ENCODE measurements at regions not wholly inside any gene's neighbourhood (a gene's known extent, or its start where the extent isn't known, plus 50 kb on each side); places are given as distances from the start of the nearest gene placed in this dataset.

- H3K4me3 Mint-ChIP-seq: no peak overlapping the region
- no peaks in the 10 kb centered on the region for H3K36me3 Mint-ChIP-seq (ENCODE audit: low read depth)
- H3K27ac Mint-ChIP-seq: no peak overlapping the region
- ChIA-PET POLR2A (no interaction called here), CTCF (no interaction called here)
- H3K9me3 Mint-ChIP-seq (ENCODE audit: low read depth): no peaks in the 10 kb centered on the region
- no peaks in the 10 kb centered on the region for H3K4me1 Mint-ChIP-seq
- intact Hi-C loops (cut with DNase I, micrococcal nuclease): loop anchor here (5.0 to 10.0 kb wide), 2 partner anchors 423 to 425 kb away; no protein-coding TSS in a partner anchor
- no peak for DNase-seq
- no peak for ATAC-seq
- H3K27me3 Mint-ChIP-seq: no peaks in the 10 kb centered on the region
Observed at GRCh38 chr6:126419901-126420300, 80.0 kb downstream of the CENPW start.

GRCh38 chr6:126422912-126423311, 83.0 kb downstream of the CENPW start:
- no peak for ATAC-seq
- intact Hi-C loops (cut with DNase I, micrococcal nuclease): loop anchor here (5.0 to 10.0 kb wide), 2 partner anchors 426 to 428 kb away; no protein-coding TSS in a partner anchor

GRCh38 chr6:126427713-126428112, 87.8 kb downstream of the CENPW start:
- H3K4me1 Mint-ChIP-seq: no peaks in the 10 kb centered on the region
- DNase-seq (no peak), ATAC-seq (no peak)
- POLR2A ChIA-PET: no interaction called here
- no peak overlapping the region for H3K27ac Mint-ChIP-seq
- no peaks in the 10 kb centered on the region for H3K36me3 Mint-ChIP-seq (ENCODE audit: low read depth)
- no peaks in the 10 kb centered on the region for H3K27me3 Mint-ChIP-seq
- H3K9me3 Mint-ChIP-seq (ENCODE audit: low read depth): no peaks in the 10 kb centered on the region
- H3K4me3 Mint-ChIP-seq: no peak overlapping the region
- intact Hi-C loops (cut with DNase I, micrococcal nuclease): loop anchor here in 1 of 2 experiments (10.0 kb wide), 1 partner anchor 433 kb away; no protein-coding TSS in a partner anchor
- CTCF ChIA-PET: no interaction called here

More at GRCh38 chr6:126422912-126423311, 83.0 kb downstream of the CENPW start:
- no peak overlapping the region for H3K4me3 Mint-ChIP-seq
- no peaks in the 10 kb centered on the region for H3K36me3 Mint-ChIP-seq (ENCODE audit: low read depth)
- H3K4me1 Mint-ChIP-seq: no peaks in the 10 kb centered on the region
- DNase-seq: no peak
- no peak overlapping the region for H3K27ac Mint-ChIP-seq
- POLR2A ChIA-PET: no interaction called here
- H3K9me3 Mint-ChIP-seq (ENCODE audit: low read depth): no peaks in the 10 kb centered on the region
- no peaks in the 10 kb centered on the region for H3K27me3 Mint-ChIP-seq
- CTCF ChIA-PET: interaction anchor here (1.2 kb wide), 1 partner anchor 24 kb away, joined by 4 read pairs; no protein-coding TSS in a partner anchor

- Mint-ChIP-seq H3K27me3 (no peaks in the 10 kb centered on the region), H3K27ac (no peak overlapping the region), H3K9me3 (ENCODE audit: low read depth) (no peaks in the 10 kb centered on the region), H3K36me3 (ENCODE audit: low read depth) (no peaks in the 10 kb centered on the region), H3K4me3 (no peak overlapping the region), H3K4me1 (no peaks in the 10 kb centered on the region)
- DNase-seq: no peak
- CTCF ChIA-PET: no interaction called here
- intact Hi-C loops (cut with DNase I, micrococcal nuclease): loop anchor here in 1 of 2 experiments (10.0 kb wide), 1 partner anchor 435 kb away; no protein-coding TSS in a partner anchor
- no peak for ATAC-seq
- POLR2A ChIA-PET: no interaction called here
Observed at GRCh38 chr6:126429866-126430265, 90.0 kb downstream of the CENPW start.

GRCh38 chr6:126432564-126432963, 92.6 kb downstream of the CENPW start:
- Mint-ChIP-seq H3K36me3 (ENCODE audit: low read depth) (no peaks in the 10 kb centered on the region), H3K27ac (no peak overlapping the region), H3K4me1 (no peaks in the 10 kb centered on the region), H3K27me3 (no peaks in the 10 kb centered on the region), H3K9me3 (ENCODE audit: low read depth) (no peaks in the 10 kb centered on the region), H3K4me3 (no peak overlapping the region)
- CTCF ChIA-PET: interaction anchor here (1.3 kb wide), 1 partner anchor 12 kb away, joined by 4 read pairs; no protein-coding TSS in a partner anchor
- POLR2A ChIA-PET: no interaction called here
- ATAC-seq (no peak), DNase-seq (no peak)
- intact Hi-C loops (cut with DNase I, micrococcal nuclease): no loop called here

- no peak overlapping the region for H3K27ac Mint-ChIP-seq
Observed at GRCh38 chr6:126433927-126434326, 94.0 kb downstream of the CENPW start.

GRCh38 chr6:126437205-126437604, 97.3 kb downstream of the CENPW start:
- no peaks in the 10 kb centered on the region for H3K4me1 Mint-ChIP-seq
- no peaks in the 10 kb centered on the region for H3K36me3 Mint-ChIP-seq (ENCODE audit: low read depth)
- ATAC-seq (no peak), DNase-seq (no peak)
- POLR2A ChIA-PET: no interaction called here
- no peaks in the 10 kb centered on the region for H3K27me3 Mint-ChIP-seq
- CTCF ChIA-PET: no interaction called here
- intact Hi-C loops (cut with DNase I, micrococcal nuclease): no loop called here
- no peak overlapping the region for H3K27ac Mint-ChIP-seq
- H3K4me3 Mint-ChIP-seq: no peak overlapping the region
- no peaks in the 10 kb centered on the region for H3K9me3 Mint-ChIP-seq (ENCODE audit: low read depth)

More at GRCh38 chr6:126433927-126434326, 94.0 kb downstream of the CENPW start:
- DNase-seq (no peak), ATAC-seq (no peak)
- CTCF ChIA-PET: no interaction called here
- Mint-ChIP-seq H3K36me3 (ENCODE audit: low read depth) (no peaks in the 10 kb centered on the region), H3K9me3 (ENCODE audit: low read depth) (no peaks in the 10 kb centered on the region), H3K27me3 (no peaks in the 10 kb centered on the region), H3K4me1 (no peaks in the 10 kb centered on the region), H3K4me3 (no peak overlapping the region)
- intact Hi-C loops (cut with DNase I, micrococcal nuclease): no loop called here
- POLR2A ChIA-PET: no interaction called here

GRCh38 chr6:126439040-126439439, 99.1 kb downstream of the CENPW start:
- ChIA-PET POLR2A (no interaction called here), CTCF (no interaction called here)
- no peaks in the 10 kb centered on the region for H3K27me3 Mint-ChIP-seq
- no peaks in the 10 kb centered on the region for H3K4me1 Mint-ChIP-seq
- no peaks in the 10 kb centered on the region for H3K9me3 Mint-ChIP-seq (ENCODE audit: low read depth)
- H3K4me3 Mint-ChIP-seq: no peak overlapping the region
- H3K27ac Mint-ChIP-seq: no peak overlapping the region
- intact Hi-C loops (cut with DNase I, micrococcal nuclease): no loop called here
- H3K36me3 Mint-ChIP-seq (ENCODE audit: low read depth): no peaks in the 10 kb centered on the region
- no peak for ATAC-seq
- no peak for DNase-seq

- CTCF ChIA-PET: no interaction called here
- DNase-seq (no peak), ATAC-seq (no peak)
- H3K36me3 Mint-ChIP-seq (ENCODE audit: low read depth): no peaks in the 10 kb centered on the region
- no peaks in the 10 kb centered on the region for H3K9me3 Mint-ChIP-seq (ENCODE audit: low read depth)
- no peak overlapping the region for H3K27ac Mint-ChIP-seq
- H3K4me1 Mint-ChIP-seq: no peaks in the 10 kb centered on the region
- H3K4me3 Mint-ChIP-seq: no peak overlapping the region
- H3K27me3 Mint-ChIP-seq: peaks cover 3% of the 10 kb centered on the region
- intact Hi-C loops (cut with DNase I, micrococcal nuclease): no loop called here
- POLR2A ChIA-PET: no interaction called here
Observed at GRCh38 chr6:126440923-126441322, 101.0 kb downstream of the CENPW start.

GRCh38 chr6:126444659-126445273, 104.9 kb downstream of the CENPW start:
- Mint-ChIP-seq H3K27ac (no peak overlapping the region), H3K27me3 (peaks cover 3% of the 10 kb centered on the region), H3K4me1 (no peaks in the 10 kb centered on the region), H3K36me3 (ENCODE audit: low read depth) (no peaks in the 10 kb centered on the region), H3K4me3 (no peak overlapping the region), H3K9me3 (ENCODE audit: low read depth) (no peaks in the 10 kb centered on the region)
- CTCF ChIA-PET: interaction anchor here (0.6 to 1.3 kb wide), 3 partner anchors 12 to 146 kb away, joined by 3 to 4 read pairs (median 3); no protein-coding TSS in a partner anchor
- DNase-seq: no peak
- intact Hi-C loops (cut with DNase I, micrococcal nuclease): no loop called here
- POLR2A ChIA-PET: no interaction called here
- no peak for ATAC-seq

GRCh38 chr6:126446248-126446647, 106.3 kb downstream of the CENPW start:
- intact Hi-C loops (cut with DNase I, micrococcal nuclease): no loop called here
- no peak for DNase-seq
- H3K27me3 Mint-ChIP-seq: peaks cover 3% of the 10 kb centered on the region
- CTCF ChIA-PET: no interaction called here
- no peaks in the 10 kb centered on the region for H3K4me1 Mint-ChIP-seq
- H3K36me3 Mint-ChIP-seq (ENCODE audit: low read depth): no peaks in the 10 kb centered on the region
- POLR2A ChIA-PET: no interaction called here
- no peak for ATAC-seq
- no peaks in the 10 kb centered on the region for H3K9me3 Mint-ChIP-seq (ENCODE audit: low read depth)
- H3K27ac Mint-ChIP-seq: no peak overlapping the region
- H3K4me3 Mint-ChIP-seq: no peak overlapping the region

- POLR2A ChIA-PET: interaction anchor here (0.7 kb wide), 1 partner anchor 10 kb away, joined by 3 read pairs; no protein-coding TSS in a partner anchor
- no peaks in the 10 kb centered on the region for H3K9me3 Mint-ChIP-seq (ENCODE audit: low read depth)
- ATAC-seq: no peak
Observed at GRCh38 chr6:126447367-126447766, 107.5 kb downstream of the CENPW start.

More at GRCh38 chr6:126447367-126447766, 107.5 kb downstream of the CENPW start:
- intact Hi-C loops (cut with DNase I, micrococcal nuclease): no loop called here
- peaks cover 3% of the 10 kb centered on the region for H3K27me3 Mint-ChIP-seq
- no peak for DNase-seq
- no peaks in the 10 kb centered on the region for H3K4me1 Mint-ChIP-seq
- no peak overlapping the region for H3K4me3 Mint-ChIP-seq
- no peak overlapping the region for H3K27ac Mint-ChIP-seq
- no peaks in the 10 kb centered on the region for H3K36me3 Mint-ChIP-seq (ENCODE audit: low read depth)
- CTCF ChIA-PET: interaction anchor here (1.1 kb wide), 1 partner anchor 24 kb away, joined by 4 read pairs; no protein-coding TSS in a partner anchor

All from activated CD4-positive, alpha-beta T cell treated with anti-CD3 and anti-CD28 coated beads for 36 hours (primary cell).